HEK293 (cell line): ENCODE measurements at regions not wholly inside any gene's neighbourhood (a gene's known extent, or its start where the extent isn't known, plus 50 kb on each side); places are given as distances from the start of the nearest gene placed in this dataset.

Source experiments
- BCL11B ChIP-seq: fragments of 450-650 bp; formaldehyde crosslinking; IDR thresholded peaks from 2 replicates; pipeline ENCODE4 v1.5.1; 2016; ENCODE audit warnings: low read depth, missing biosample characterization, missing genetic modification characterization
- CTCF ChIP-seq: fragments of 450-650 bp; formaldehyde crosslinking; IDR thresholded peaks from 2 replicates; pipeline ENCODE4 v1.5.1; 2016; ENCODE audit warnings: missing biosample characterization, missing genetic modification characterization
- INSM2 ChIP-seq: fragments of 450-650 bp; formaldehyde crosslinking; IDR thresholded peaks from 2 replicates; pipeline ENCODE4 v1.5.1; 2016; ENCODE audit warnings: missing biosample characterization, missing genetic modification characterization
- SP2 ChIP-seq: fragments of 450-650 bp; formaldehyde crosslinking; IDR thresholded peaks from 2 replicates; pipeline ENCODE4 v1.5.1; 2016; ENCODE audit warnings: missing biosample characterization, missing genetic modification characterization
- YY1 ChIP-seq: fragments of 450-650 bp; formaldehyde crosslinking; IDR thresholded peaks from 2 replicates; pipeline ENCODE4 v1.5.1; 2018; ENCODE audit warnings: missing biosample characterization, missing genetic modification characterization
- ZBTB21 ChIP-seq: fragments of 450-650 bp; formaldehyde crosslinking; IDR thresholded peaks from 2 replicates; pipeline ENCODE4 v1.5.1; 2017; ENCODE audit warnings: missing biosample characterization, missing genetic modification characterization
- ZFP37 ChIP-seq: fragments of 450-650 bp; formaldehyde crosslinking; IDR thresholded peaks from 2 replicates; pipeline ENCODE4 v1.5.1; 2016; ENCODE audit warnings: missing biosample characterization, missing genetic modification characterization
- ZNF112 ChIP-seq: fragments of 450-650 bp; formaldehyde crosslinking; IDR thresholded peaks from 2 replicates; pipeline ENCODE4 v1.5.0; 2017; ENCODE audit warnings: missing biosample characterization, missing genetic modification characterization
- ZNF146 ChIP-seq: fragments of 450-650 bp; formaldehyde crosslinking; IDR thresholded peaks from 2 replicates; pipeline ENCODE4 v1.5.1; 2016; ENCODE audit warnings: missing biosample characterization, missing genetic modification characterization
- ZNF18 ChIP-seq: fragments of 450-650 bp; formaldehyde crosslinking; IDR thresholded peaks from 2 replicates; pipeline ENCODE4 v1.5.1; 2016; ENCODE audit warnings: missing biosample characterization, missing genetic modification characterization
- ZNF211 ChIP-seq: fragments of 450-650 bp; formaldehyde crosslinking; IDR thresholded peaks from 2 replicates; pipeline ENCODE4 v1.5.1; 2016; ENCODE audit warnings: low read depth, missing biosample characterization, missing genetic modification characterization
- ZNF274 ChIP-seq, 2 experiments: fragments of 200-500 bp in 1 of 2; fragments of 450-650 bp in 1 of 2; sonication (Bioruptor generic) in 1 of 2; formaldehyde crosslinking in 1 of 2; IDR thresholded peaks; 2 replicates each; pipeline versions ENCODE4 v1.5.1 to v1.6.1; 2014 to 2016; ENCODE audit warnings: borderline replicate concordance in 1 of 2, inconsistent platforms in 1 of 2, low read length in 1 of 2, missing biosample characterization in 1 of 2, missing genetic modification characterization in 1 of 2
- ZNF37A ChIP-seq: fragments of 450-650 bp; IDR thresholded peaks from 2 replicates; pipeline ENCODE4 v1.5.1; 2018; ENCODE audit warnings: missing biosample characterization, missing genetic modification characterization
- ZNF501 ChIP-seq: fragments of 450-650 bp; formaldehyde crosslinking; IDR thresholded peaks from 2 replicates; pipeline ENCODE4 v1.5.1; 2016; ENCODE audit warnings: missing biosample characterization, missing genetic modification characterization

- TF ChIP-seq ZNF146 (tag by site-specific recombination), result no peak
- no peak for TF ChIP-seq ZNF37A (tag by site-specific recombination)
- no peak for TF ChIP-seq CTCF (tag by site-specific recombination)
- no peak for TF ChIP-seq ZNF211
- no peak for TF ChIP-seq ZFP37 (tag by site-specific recombination)
- TF ChIP-seq ZNF501 (tag by site-specific recombination), result no peak
- no peak for TF ChIP-seq ZNF274 (IDR thresholded peaks at IDR 0.05; ENCODE audit: low read length)
- no peak for TF ChIP-seq ZNF274 (tag by site-specific recombination; IDR thresholded peaks at IDR 0.05; ENCODE audit: borderline replicate concordance)
- no peak for TF ChIP-seq BCL11B (tag by site-specific recombination)
- no peak for TF ChIP-seq INSM2
- TF ChIP-seq ZNF112 (tag by site-specific recombination), result no peak
- TF ChIP-seq SP2 (tag by site-specific recombination), result no peak
- TF ChIP-seq ZNF18, result no peak
- TF ChIP-seq YY1, result no peak
- TF ChIP-seq ZBTB21 (tag by site-specific recombination), result no peak
These were observed 300.2 kb upstream of the SYNCRIP start for GRCh38 chr6:85942844-85943243.
